Suprapubic skin (tissue), 3 donors: ENCODE measurements at regions not wholly inside any gene's neighbourhood (a gene's known extent, or its start where the extent isn't known, plus 50 kb on each side); places are given as distances from the start of the nearest gene placed in this dataset.

Experiments
- CTCF ChIP-seq, 2 donors: fragments of 200-600 bp in 1 of 2; fragments of 450-650 bp in 1 of 2; sonication (generic) in 1 of 2; IDR thresholded peaks; one replicate each; pipeline ENCODE4 v1.5.1; 2016 to 2019; ENCODE audit warnings: antibody characterized with exemption in 2 of 2, mild to moderate bottlenecking in 1 of 2, moderate library complexity in 1 of 2
- EP300 ChIP-seq: sonication (generic); formaldehyde crosslinking; IDR thresholded peaks from one replicate; pipeline ENCODE4 v1.6.1; 2017; ENCODE audit warnings: antibody characterized with exemption
- POLR2A ChIP-seq, 2 donors: fragments of 450-650 bp; IDR thresholded peaks; one replicate each; pipeline ENCODE4 v1.6.1; 2017; ENCODE audit warnings: antibody characterized with exemption in 2 of 2, mild to moderate bottlenecking in 2 of 2, moderate library complexity in 2 of 2

- no peak for TF ChIP-seq POLR2A (IDR thresholded peaks at IDR 0.05)
- TF ChIP-seq CTCF (IDR thresholded peaks at IDR 0.05) = no peak
- no peak for TF ChIP-seq EP300
Observed at GRCh38 chr21:14874379-14874778, 190.4 kb downstream of the NRIP1 start.
